C1 segment of cervical spinal cord (tissue), 14 donors: ENCODE measurements at regions not wholly inside any gene's neighbourhood (a gene's known extent, or its start where the extent isn't known, plus 50 kb on each side); places are given as distances from the start of the nearest gene placed in this dataset.

Experiments used
- DNase-seq, 14 donors: peaks; one replicate each; lab custom pipeline; 2025; lab: John Stamatoyannopoulos, UW

DNA sequence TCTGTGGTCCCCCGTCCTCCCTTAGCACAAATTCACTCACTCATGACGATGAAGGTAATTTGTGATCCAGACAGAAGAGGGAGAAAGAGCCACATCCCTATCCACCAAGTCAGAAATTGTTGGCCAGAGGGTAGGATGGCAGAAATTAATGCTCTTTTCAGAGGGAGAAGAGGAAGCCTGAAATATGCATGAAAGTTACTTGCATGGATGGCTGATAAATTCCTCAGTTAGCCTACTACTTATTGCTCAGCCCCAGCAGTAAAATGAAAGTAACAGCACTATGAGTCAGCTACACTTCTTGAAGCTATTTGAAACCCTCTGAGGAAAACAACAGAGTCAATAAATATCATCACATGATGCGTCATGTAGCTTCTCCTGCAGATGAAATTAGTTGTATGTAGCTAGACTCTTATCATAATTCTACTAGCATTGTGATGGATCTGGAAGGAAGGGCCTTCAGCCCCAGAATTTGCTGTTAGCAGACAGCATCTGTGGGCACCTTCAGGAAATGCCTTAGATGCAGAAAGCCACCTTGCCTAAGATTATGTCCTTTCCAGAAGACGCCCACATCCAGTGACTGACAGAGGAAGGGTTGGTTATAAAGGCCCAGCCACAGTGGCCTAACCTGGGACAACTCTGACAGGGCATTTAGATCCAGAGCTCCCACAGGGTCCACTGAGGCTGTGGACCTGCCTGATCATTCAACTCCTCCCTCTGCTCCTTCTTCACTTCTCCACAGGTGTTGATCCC lies 81.2 kb upstream of the CCDC112 start:
- DNase-seq = peak in 1 of 14 donors; percentile 26

GRCh38 chr5:115375893-115376292 lies 79.4 kb upstream of the CCDC112 start:
- DNase-seq = peak in 1 of 14 donors; percentile 89

- DNase-seq = peak in 1 of 14 donors; percentile 9
Observed at GRCh38 chr5:115374057-115374775, 77.8 kb upstream of the CCDC112 start.

DNA sequence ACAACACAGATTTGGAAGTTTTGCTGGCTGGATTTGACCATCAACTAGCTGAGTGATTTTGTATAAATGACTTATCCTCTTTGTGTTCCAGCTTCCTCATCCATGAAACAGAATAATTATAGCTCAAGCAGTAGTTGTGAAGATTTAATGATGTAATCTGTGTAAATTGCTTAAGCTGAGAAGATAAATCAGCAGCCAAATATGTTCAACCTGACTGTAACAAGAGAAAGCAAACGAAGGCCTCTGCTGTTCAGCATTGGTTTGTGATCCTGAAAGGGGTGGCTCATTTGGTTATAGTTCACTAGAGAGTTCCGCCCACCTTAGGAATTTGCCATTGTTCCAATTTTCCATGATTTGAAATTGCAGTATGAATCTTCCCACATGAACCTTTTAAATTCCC lies 75.7 kb upstream of the CCDC112 start:
- DNase-seq = no peak

GRCh38 chr5:115369430-115370144 lies 73.1 kb upstream of the CCDC112 start:
- DNase-seq = no peak

DNA sequence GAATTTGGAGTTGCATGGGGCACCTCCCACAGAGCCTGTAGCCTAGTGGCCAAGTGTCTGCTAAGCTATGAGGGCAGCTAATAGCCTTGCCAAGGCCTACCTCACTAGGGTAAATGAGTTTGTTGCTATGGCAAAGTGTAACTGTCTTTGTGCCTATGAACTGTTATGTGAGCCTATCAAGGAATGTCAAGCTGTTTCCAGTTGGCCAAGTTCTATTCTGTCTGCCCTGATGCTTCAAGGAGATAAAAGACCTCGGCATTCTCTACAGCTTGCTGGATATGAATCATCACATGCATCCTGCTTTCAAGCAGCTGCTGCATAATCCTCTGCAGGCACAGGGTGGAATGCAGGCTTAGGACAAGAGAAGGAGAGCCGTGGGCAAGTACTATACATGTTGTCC lies 69.8 kb upstream of the CCDC112 start:
- no peak for DNase-seq

DNA sequence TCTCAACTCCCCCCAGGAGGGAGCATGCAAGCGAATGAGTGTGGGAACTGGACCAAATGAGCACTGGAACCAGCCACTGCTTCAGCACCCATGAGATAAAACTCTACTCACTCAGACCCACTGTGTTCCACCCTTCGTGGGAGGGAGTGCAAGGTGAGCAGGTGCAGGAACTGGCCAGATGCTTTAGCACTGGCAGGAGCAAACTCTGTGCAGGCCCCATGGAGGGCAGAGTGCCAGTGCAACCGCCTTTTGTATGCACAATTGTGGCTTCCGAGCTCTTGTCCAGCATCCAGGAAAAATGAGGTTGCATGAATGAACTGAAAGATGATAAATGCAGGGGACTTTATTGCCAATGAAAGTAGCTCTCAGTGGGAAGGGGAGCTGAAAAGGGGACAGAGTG lies 67.4 kb upstream of the CCDC112 start:
- no peak for DNase-seq

GRCh38 chr5:115360046-115360685 lies 63.7 kb upstream of the CCDC112 start:
- DNase-seq = no peak

DNA sequence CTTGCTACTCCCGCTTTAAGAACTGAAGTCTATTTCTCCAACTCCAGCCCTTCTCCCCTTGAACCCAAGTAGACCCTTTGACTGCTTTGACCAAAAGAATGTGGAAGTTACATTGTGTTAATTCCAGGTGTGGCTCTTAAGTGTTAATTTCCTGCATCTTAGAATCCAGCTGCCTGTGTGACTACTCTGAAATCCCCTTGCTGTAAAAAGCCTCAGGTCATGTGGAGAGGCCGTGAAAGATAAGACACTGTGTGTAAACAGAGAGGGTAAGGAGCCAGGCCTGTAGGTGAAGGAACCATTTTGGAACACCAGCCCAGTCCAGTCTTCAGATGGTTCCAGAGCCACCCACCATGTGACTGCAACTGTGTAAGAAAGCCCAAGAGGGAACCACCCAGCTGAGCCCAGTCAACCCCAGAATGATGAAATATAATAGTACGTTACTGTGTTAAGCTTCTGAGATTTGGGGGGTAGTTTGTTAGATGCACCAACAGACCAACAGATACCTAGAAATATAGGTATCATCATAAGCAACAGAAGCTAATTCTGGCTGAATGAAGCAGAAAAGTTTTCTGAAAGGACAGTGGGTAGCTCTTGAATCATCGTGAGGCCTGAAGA lies 59.4 kb upstream of the CCDC112 start:
- no peak for DNase-seq

GRCh38 chr5:115355095-115355494 lies 58.6 kb upstream of the CCDC112 start:
- DNase-seq = no peak

DNA sequence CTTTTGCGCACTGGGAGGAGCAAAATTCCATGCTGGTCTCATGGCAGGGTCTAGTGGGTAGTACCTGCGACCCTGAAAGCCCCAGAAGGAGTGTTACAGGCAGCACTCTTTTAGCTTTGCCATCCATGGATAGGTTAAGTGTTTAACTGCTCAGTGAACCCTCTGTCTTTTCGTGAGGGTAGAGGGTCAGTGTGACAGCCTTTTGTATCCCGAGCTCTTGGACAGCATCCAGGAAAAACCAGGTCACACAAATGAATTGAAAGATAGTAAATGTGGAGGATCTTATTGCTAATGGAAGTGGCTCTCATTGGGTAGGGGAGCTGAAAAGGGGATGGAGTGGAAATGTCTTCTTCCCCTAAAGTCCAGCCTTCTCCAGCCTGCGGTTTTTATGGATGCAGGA lies 57.8 kb upstream of the CCDC112 start:
- no peak for DNase-seq

DNA sequence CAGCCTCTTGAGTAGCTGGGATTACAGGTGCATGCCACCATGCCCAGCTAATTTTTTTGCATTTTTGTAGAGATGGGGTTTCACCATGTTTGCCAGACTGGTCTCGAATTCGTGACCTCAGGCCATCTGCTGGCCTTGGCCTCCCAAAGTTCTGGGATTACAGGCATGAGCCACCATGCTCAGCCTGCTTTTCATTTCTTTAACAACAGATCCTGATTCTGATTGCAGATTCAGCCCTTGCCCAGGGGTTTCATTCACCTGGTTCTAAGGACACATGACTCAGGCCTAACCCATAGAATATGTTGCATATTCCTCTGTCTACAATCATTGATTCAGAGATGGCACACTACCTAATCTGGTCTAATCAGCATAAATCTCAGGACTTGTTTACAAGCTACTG lies 56.1 kb upstream of the CCDC112 start:
- no peak for DNase-seq

DNA sequence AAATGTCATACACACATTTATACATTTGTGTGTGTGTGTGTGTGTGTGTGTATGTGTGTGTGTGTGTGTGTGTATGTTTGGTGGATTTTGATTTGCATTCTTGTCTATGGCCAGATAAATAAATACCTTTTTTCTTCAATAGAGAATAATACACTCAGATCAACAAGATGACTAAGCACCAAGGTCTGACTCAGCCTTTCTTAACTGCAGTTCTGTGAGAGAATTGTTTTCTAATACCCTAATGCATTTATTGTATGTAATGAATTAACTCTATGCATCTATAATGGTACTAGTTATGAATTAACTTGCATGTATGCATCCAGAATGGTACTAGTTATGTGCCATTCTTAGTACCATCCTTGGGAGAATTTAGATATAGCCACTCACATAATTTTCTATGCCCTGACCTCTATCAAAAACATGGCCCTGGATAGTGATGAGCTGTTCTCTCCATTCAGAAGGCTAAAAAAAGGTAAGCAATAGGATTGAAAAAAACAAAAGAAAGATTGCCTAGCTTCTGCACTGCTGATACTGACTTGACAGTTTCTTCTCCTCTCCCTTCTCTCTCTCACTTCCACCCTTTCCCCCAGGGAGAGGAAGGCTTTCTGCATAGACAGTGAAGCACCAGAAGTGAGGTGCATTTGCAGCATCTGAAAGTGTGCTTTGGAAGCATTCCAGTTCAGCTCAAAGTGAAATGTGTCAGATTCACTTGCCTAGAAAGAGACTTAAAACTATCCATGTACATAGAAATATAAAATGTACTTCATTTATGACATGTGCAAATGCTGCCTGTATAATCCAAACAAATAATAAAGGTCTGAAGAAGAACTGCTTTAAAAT lies 55.1 kb upstream of the CCDC112 start:
- no peak for DNase-seq

DNA sequence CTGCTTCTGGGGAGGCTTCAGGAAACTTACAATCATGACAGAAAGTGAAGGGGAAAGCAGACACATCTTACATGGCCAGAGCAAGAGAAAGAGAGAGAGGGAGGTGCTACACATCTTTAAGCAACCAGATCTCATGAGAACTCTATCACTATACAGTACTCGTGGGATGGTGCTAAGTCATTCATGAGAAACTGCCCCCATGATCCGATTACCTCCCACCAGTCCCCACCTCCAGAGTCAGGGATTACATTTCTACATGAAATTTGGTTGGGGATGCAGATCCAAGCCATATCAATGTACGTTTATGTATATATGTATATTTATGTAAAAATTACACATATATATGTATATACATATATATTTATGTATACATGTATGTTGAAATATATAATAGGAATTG lies 54.4 kb upstream of the CCDC112 start:
- DNase-seq = no peak

- DNase-seq = no peak
Observed at GRCh38 chr5:115349001-115349817, 52.8 kb upstream of the CCDC112 start.

DNA sequence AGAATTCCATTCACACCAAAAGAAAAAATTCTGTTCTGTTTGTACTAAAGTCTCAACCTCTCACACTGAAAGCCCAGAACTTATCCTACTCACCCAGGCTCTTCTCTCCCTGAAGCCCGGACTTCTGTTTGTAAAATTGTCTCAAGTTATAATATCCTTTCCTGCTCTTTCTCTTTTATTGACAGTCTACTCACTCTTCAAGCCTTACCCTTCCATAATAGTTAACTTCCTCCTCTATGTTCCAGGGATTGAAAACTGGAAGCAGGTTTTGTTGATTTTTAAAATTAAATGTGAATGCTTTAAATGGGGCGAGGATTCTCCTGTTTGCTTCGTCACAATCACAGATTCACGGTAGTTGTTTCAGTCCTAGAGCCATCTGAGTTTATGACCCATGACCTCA lies 51.7 kb upstream of the CCDC112 start:
- DNase-seq = no peak
